Motor neuron (in vitro differentiated cells): ENCODE measurements at regions not wholly inside any gene's neighbourhood (a gene's known extent, or its start where the extent isn't known, plus 50 kb on each side); places are given as distances from the start of the nearest gene placed in this dataset.

Source experiments
- ATAC-seq, 8 experiments: fragments of 200-7000 bp; cut with Tn5 transposase; replicated peaks in 6 of 8; 2 replicates each; pipeline ENCODE4 v1.8.0; 2021; ENCODE audit warnings: mild to moderate bottlenecking in 8 of 8, moderate library complexity in 8 of 8
- H3K27ac ChIP-seq, 2 donors: fragments of 250-450 bp; sonication (Bioruptor Pico); 2 replicates each; pipeline ENCODE4 v1.9.0; 2021; ENCODE audit warnings: antibody characterized with exemption in 2 of 2, mild to moderate bottlenecking in 2 of 2, moderate library complexity in 1 of 2
- H3K4me1 ChIP-seq, 2 donors: fragments of 250-450 bp; sonication (Bioruptor Pico); replicated peaks in 1 of 2; 2 replicates each; pipeline ENCODE4 v1.6.1; 2021; ENCODE audit warnings: antibody characterized with exemption in 2 of 2, mild to moderate bottlenecking in 2 of 2, moderate library complexity in 1 of 2
- H3K4me3 ChIP-seq, 5 donors: fragments of 250-450 bp; sonication (Bioruptor Pico); 2 replicates each; pipeline ENCODE4 v1.9.0; 2021; ENCODE audit warnings: antibody characterized with exemption in 5 of 5, mild to moderate bottlenecking in 5 of 5, moderate library complexity in 4 of 5
- WGBS, 10 experiments: fragments of 450-650 bp; shearing (Covaris generic); methylation state at CpG; one replicate each; pipeline ENCODE4 v1.0.0; 2022; 5-methylcytosine and 5-hydroxymethylcytosine counted together
- in situ Hi-C, 9 experiments: fragments of 400-800 bp; cut with MboI; loops; one replicate each; pipeline ENCODE4 v1.15.0; 2021; ENCODE audit warnings: low sequenced_read_pairs in 9 of 9, low pct_unique_long_range_greater_than_20kb in 2 of 9; ENCODE audit not compliant: unreplicated experiment in 9 of 9

DNA sequence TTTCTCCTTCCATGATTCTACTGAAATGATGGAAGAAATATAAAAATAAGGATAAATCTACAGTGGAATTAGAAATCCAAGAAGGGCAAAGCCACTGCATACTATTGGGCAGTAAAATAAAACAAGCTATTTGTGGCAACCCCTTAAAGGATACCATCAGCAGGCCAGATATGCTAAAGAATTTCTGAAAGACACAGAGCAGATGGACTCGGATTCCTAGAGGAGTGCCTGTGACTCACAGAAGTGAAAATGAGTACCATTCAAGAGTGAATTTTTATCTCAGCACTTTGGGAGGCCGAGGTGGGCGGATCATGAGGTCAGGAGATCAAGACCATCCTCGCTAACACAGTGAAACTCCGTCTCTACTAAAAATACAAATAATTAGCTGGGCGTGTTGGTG is 318.1 kb downstream of the LRIG3 start:
- in situ Hi-C loops: no loop called here
- ATAC-seq: peak in 1 of 8 experiments; percentile 31
- 17 to 100% (median 91%) methylated on average over 1 to 6 of the region's 6 CpGs; no CpG with 5 or more reads in 2 of the 10 experiments for WGBS, 10 experiments

DNA sequence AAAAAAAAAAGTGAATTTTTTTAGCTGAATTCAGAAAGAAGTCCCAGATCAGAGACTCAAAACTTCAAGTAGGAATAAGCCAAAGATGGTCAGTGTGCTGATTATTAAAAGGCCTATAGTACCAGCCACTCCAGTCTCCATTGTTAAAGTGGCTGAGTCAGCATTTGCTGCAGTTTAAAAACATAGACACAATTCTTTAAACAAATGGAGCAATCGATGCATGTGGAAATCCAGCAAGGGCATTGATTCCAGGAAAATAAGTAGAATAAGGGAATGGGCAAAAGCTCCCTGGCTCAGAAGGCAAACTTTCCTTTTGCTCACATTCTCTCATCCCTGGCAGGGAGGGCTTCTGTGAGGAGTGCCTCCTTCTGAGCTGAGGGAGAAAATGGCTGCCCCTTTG is 317.6 kb downstream of the LRIG3 start:
- WGBS, 10 experiments: 25 to 100% (median 100%) methylated on average over 1 of the region's 1 CpG; no CpG with 5 or more reads in 2 of the 10 experiments
- in situ Hi-C loops: no loop called here
- H3K4me3 ChIP-seq: no peak overlapping the region
- no peaks in the 10 kb centered on the region for H3K4me1 ChIP-seq
- no peak for ATAC-seq
- no peak overlapping the region for H3K27ac ChIP-seq

More for the DNA sequence above, 318.1 kb downstream of the LRIG3 start:
- Histone ChIP-seq H3K27ac (no peak overlapping the region), H3K4me3 (no peak overlapping the region), H3K4me1 (no peaks in the 10 kb centered on the region)

DNA sequence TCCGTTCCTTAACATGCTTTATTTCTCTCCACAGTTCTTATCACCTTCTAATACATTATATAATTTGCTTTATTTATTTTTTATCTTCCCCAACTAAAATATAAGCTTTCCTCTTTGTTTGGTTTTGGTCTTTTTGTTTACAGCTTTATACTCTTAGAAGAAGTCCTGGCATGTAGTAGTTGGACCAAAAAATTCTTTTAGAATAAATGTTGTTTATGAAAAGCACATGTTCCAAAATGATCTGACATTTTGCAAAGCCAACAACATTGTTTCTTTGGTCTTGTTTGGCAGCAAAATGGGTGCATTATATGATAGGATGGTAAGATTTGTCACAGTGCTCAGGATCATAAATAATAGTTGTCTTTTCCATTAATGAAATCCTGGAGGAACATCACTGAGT is 312.5 kb downstream of the LRIG3 start:
- in situ Hi-C loops: no loop called here
- no peaks in the 10 kb centered on the region for H3K4me1 ChIP-seq
- H3K27ac ChIP-seq: no peak overlapping the region
- ATAC-seq: no peak
- WGBS, 10 experiments: 0 to 93% (median 44%) methylated on average over 1 of the region's 1 CpG; no CpG with 5 or more reads in 1 of the 10 experiments
- no peak overlapping the region for H3K4me3 ChIP-seq

GRCh38 chr12:58608711-58609110 is 311.6 kb downstream of the LRIG3 start:
- ATAC-seq: no peak
- 0 to 100% (median 80%) methylated on average over 1 of the region's 1 CpG; no CpG with 5 or more reads in 3 of the 10 experiments for WGBS, 10 experiments
- no peak overlapping the region for H3K4me3 ChIP-seq
- H3K27ac ChIP-seq: no peak overlapping the region
- in situ Hi-C loops: no loop called here
- H3K4me1 ChIP-seq: no peaks in the 10 kb centered on the region

DNA sequence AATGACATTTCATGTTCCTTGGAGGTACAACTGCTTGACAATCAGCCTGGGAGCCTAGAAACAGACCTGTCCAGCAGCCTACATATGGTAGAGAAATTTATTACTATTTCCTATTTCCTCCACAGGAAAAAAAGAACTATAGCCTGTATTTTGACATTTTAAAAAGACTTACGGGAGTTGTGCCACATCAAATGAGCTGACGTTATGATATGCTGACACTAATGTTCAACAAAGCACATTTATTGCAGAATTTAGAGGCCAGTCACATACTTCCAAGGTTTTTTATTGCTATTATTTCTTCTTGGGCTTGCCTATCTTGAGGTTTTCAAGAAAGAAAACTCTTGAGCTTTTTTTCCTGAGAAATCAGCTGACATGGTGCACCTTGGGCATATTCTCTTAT is 305.3 kb downstream of the LRIG3 start:
- Histone ChIP-seq H3K27ac (no peak overlapping the region), H3K4me1 (no peaks in the 10 kb centered on the region), H3K4me3 (no peak overlapping the region)
- ATAC-seq: peak in 1 of 8 experiments; percentile 50
- WGBS, 10 experiments: 72 to 100% (median 87%) methylated on average over 1 to 2 of the region's 2 CpGs
- in situ Hi-C loops: no loop called here

- no peak overlapping the region for H3K4me3 ChIP-seq
- in situ Hi-C loops: no loop called here
- no peaks in the 10 kb centered on the region for H3K4me1 ChIP-seq
- ATAC-seq: no peak
- H3K27ac ChIP-seq: no peak overlapping the region
These were observed 304.7 kb downstream of the LRIG3 start for GRCh38 chr12:58615576-58615975.

GRCh38 chr12:58616618-58617017 is 303.7 kb downstream of the LRIG3 start:
- no peaks in the 10 kb centered on the region for H3K4me1 ChIP-seq
- H3K4me3 ChIP-seq: no peak overlapping the region
- H3K27ac ChIP-seq: no peak overlapping the region
- no peak for ATAC-seq
- 33 to 86% (median 55%) methylated on average over 1 of the region's 1 CpG; no CpG with 5 or more reads in 4 of the 10 experiments for WGBS, 10 experiments
- in situ Hi-C loops: no loop called here

DNA sequence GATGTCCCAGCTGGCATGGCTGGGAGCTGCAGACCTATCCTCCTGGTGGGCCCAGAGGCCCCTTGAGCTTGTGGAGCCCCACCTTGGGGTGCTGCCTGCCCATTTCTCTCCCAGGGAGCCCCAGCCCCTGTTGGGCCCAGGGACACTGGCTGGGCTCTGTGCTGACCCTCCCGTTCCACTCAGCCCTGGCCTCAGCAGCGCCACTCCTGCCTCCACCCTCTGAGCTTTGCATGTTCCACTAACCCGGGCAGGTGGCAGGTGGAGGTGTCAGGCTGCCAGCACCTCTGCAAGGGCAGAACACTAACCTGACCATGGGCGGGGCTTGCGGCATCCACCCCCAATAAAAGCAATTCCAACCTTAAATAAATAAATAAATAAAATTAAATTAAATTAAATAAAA is 299.2 kb downstream of the LRIG3 start:
- ATAC-seq: no peak
- H3K4me3 ChIP-seq: no peak overlapping the region
- 60 to 100% (median 92%) methylated on average over 1 to 4 of the region's 5 CpGs; no CpG with 5 or more reads in 6 of the 10 experiments for WGBS, 10 experiments
- in situ Hi-C loops: no loop called here
- no peaks in the 10 kb centered on the region for H3K4me1 ChIP-seq
- no peak overlapping the region for H3K27ac ChIP-seq

DNA sequence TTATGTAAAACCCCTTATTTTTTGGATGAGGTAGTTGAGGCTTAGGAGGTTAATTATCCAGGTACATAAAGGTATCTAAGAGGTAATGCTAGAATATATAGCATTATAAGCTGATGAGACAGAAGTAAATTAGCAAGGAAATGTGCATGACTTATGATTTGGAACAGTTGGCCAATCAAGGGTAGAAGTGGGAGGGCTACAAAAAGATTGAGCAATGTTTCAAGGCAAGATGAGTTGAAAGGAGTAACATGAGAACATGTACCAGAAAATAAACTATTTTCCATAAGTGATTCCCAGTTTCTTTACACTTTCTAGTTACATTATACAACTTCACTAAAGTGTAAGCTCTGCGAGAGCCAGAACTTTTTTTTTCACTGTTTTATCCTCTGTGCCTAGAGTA is 290.9 kb downstream of the LRIG3 start:
- WGBS, 10 experiments: 33 to 100% (median 95%) methylated on average over 1 of the region's 1 CpG; no CpG with 5 or more reads in 2 of the 10 experiments
- H3K4me1 ChIP-seq: no peaks in the 10 kb centered on the region
- peak in 3 of 8 experiments; percentile 36 to 68 (median 45) for ATAC-seq
- no peak overlapping the region for H3K4me3 ChIP-seq
- in situ Hi-C loops: no loop called here
- no peak overlapping the region for H3K27ac ChIP-seq

DNA sequence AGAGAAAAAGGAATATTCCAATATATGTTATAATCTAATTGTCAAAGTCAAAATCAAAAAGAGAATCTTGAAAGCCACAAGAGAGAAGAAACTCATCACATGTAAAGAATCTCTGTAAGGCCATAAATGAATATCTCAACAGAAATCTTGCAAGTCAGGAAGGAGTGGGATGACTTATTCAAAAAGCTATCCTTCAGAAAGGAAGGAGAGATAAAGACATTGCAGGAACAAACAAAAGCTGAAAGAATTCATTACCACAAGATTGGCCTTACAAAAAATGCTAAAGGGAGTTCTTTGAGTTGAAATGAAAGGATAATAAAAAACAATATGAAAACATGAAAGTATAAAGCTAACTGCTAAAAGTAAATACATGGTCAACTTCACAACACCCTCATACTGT is 286.8 kb downstream of the LRIG3 start:
- Histone ChIP-seq H3K27ac (no peak overlapping the region), H3K4me3 (no peak overlapping the region), H3K4me1 (no peaks in the 10 kb centered on the region)
- ATAC-seq: no peak
- in situ Hi-C loops: no loop called here

- ATAC-seq: peak in 4 of 8 experiments; percentile 42 to 79 (median 73)
- H3K4me3 ChIP-seq: no peak overlapping the region
- H3K4me1 ChIP-seq: no peaks in the 10 kb centered on the region
- no peak overlapping the region for H3K27ac ChIP-seq
- WGBS, 10 experiments: 8 to 89% (median 69%) methylated on average over 2 to 4 of the region's 4 CpGs
- in situ Hi-C loops: no loop called here
These were observed 280.9 kb downstream of the LRIG3 start for GRCh38 chr12:58639318-58639934.

- no peaks in the 10 kb centered on the region for H3K4me1 ChIP-seq
- H3K27ac ChIP-seq: no peak overlapping the region
- 90 to 100% (median 100%) methylated on average over 1 of the region's 1 CpG; no CpG with 5 or more reads in 5 of the 10 experiments for WGBS, 10 experiments
- no peak overlapping the region for H3K4me3 ChIP-seq
- ATAC-seq: no peak
- in situ Hi-C loops: no loop called here
These were observed 280.0 kb downstream of the LRIG3 start for GRCh38 chr12:58640314-58640713.

- in situ Hi-C loops: no loop called here
These were observed 274.4 kb downstream of the LRIG3 start for GRCh38 chr12:58645946-58646345.

DNA sequence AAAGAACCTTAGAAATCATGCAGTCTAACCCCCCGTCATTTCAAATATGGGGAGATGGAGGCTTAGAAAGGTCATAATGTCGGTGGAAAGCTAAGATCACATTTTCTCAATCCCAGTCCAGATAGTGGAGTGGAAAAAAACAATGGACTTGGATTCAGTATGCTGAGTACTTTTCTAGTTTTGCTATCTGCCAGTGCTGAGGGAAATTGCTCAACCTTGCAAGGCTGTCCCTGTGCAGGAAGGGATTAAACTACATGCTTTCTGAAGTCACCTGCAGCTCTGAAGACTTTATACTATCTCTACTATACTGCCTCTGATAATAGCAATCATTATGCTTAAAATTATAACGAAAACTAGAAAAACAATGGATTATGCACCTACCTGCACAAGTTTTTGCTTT is 272.8 kb downstream of the LRIG3 start:
- no peak for ATAC-seq
- Histone ChIP-seq H3K4me3 (no peak overlapping the region), H3K4me1 (no peaks in the 10 kb centered on the region), H3K27ac (no peak overlapping the region)
- in situ Hi-C loops: no loop called here
- WGBS, 10 experiments: 43 to 100% (median 88%) methylated on average over 1 to 3 of the region's 3 CpGs

More at GRCh38 chr12:58645946-58646345, 274.4 kb downstream of the LRIG3 start:
- no peak overlapping the region for H3K4me3 ChIP-seq
- WGBS, 10 experiments: 60 to 100% (median 68%) methylated on average over 1 to 2 of the region's 2 CpGs; no CpG with 5 or more reads in 2 of the 10 experiments
- H3K4me1 ChIP-seq: no peaks in the 10 kb centered on the region
- ATAC-seq: no peak
- no peak overlapping the region for H3K27ac ChIP-seq
